IPS DF 4.7 (cell line): ENCODE measurements at regions not wholly inside any gene's neighbourhood (a gene's known extent, or its start where the extent isn't known, plus 50 kb on each side); places are given as distances from the start of the nearest gene placed in this dataset.

Source experiments
- DNase-seq: peaks from one replicate; pipeline ENCODE4 v3.0.0-alpha.2; 2013; ENCODE audit warnings: low spot score; ENCODE audit errors: extremely low read depth

GRCh38 chr3:65233561-65233960 is 545.8 kb upstream of the ADAMTS9 start:
- DNase-seq = no peak

GRCh38 chr3:65231544-65231943 is 543.7 kb upstream of the ADAMTS9 start:
- DNase-seq = no peak

GRCh38 chr3:65230261-65231139 is 542.7 kb upstream of the ADAMTS9 start:
- no peak for DNase-seq

- DNase-seq = no peak
These were observed 538.5 kb upstream of the ADAMTS9 start for GRCh38 chr3:65226287-65226686.

GRCh38 chr3:65210026-65210814 is 522.4 kb upstream of the ADAMTS9 start:
- DNase-seq = no peak

- no peak for DNase-seq
These were observed 514.6 kb upstream of the ADAMTS9 start for GRCh38 chr3:65202395-65202794.

GRCh38 chr3:65201926-65202325 is 514.1 kb upstream of the ADAMTS9 start:
- no peak for DNase-seq

GRCh38 chr3:65200310-65200970 is 512.6 kb upstream of the ADAMTS9 start:
- no peak for DNase-seq

GRCh38 chr3:65196663-65197062 is 508.9 kb upstream of the ADAMTS9 start:
- no peak for DNase-seq

- no peak for DNase-seq
These were observed 507.6 kb upstream of the ADAMTS9 start for GRCh38 chr3:65195211-65196006.

- no peak for DNase-seq
These were observed 506.9 kb upstream of the ADAMTS9 start for GRCh38 chr3:65194744-65195143.

- no peak for DNase-seq
These were observed 506.4 kb upstream of the ADAMTS9 start for GRCh38 chr3:65194047-65194714.

GRCh38 chr3:65193531-65193930 is 505.7 kb upstream of the ADAMTS9 start:
- no peak for DNase-seq

GRCh38 chr3:65190111-65190510 is 502.3 kb upstream of the ADAMTS9 start:
- no peak for DNase-seq

- no peak for DNase-seq
These were observed 498.5 kb upstream of the ADAMTS9 start for GRCh38 chr3:65186268-65186667.

- DNase-seq = no peak
These were observed 494.9 kb upstream of the ADAMTS9 start for GRCh38 chr3:65182682-65183081.

- no peak for DNase-seq
These were observed 494.3 kb upstream of the ADAMTS9 start for GRCh38 chr3:65182085-65182484.

GRCh38 chr3:65181391-65181871 is 493.6 kb upstream of the ADAMTS9 start:
- DNase-seq = no peak

GRCh38 chr3:65178703-65179102 is 490.9 kb upstream of the ADAMTS9 start:
- no peak for DNase-seq

GRCh38 chr3:65177960-65178376 is 490.2 kb upstream of the ADAMTS9 start:
- DNase-seq = no peak
